Chondrocyte (in vitro differentiated cells): ENCODE measurements at regions not wholly inside any gene's neighbourhood (a gene's known extent, or its start where the extent isn't known, plus 50 kb on each side); places are given as distances from the start of the nearest gene placed in this dataset.

Experiments used
- DNase-seq: peaks from one replicate; pipeline ENCODE4 v3.0.0; 2021; ENCODE audit warnings: mixed read lengths, low spot score
- H3K27ac Mint-ChIP-seq: one replicate; pipeline ENCODE4 v1.8.0; 2021; ENCODE audit warnings: mild to moderate bottlenecking, moderate library complexity, mixed read lengths; ENCODE audit not compliant: unreplicated experiment
- H3K27me3 Mint-ChIP-seq: 2 replicates; pipeline ENCODE4 v1.8.0; 2021; ENCODE audit warnings: low read depth, mixed read lengths
- H3K36me3 Mint-ChIP-seq: 2 replicates; pipeline ENCODE4 v1.8.0; 2021; ENCODE audit warnings: low read depth, mixed read lengths
- H3K4me1 Mint-ChIP-seq: 2 replicates; pipeline ENCODE4 v1.8.0; 2021; ENCODE audit warnings: low read depth, mild to moderate bottlenecking, mixed read lengths
- H3K4me3 Mint-ChIP-seq: one replicate; pipeline ENCODE4 v1.8.0; 2021; ENCODE audit warnings: mild to moderate bottlenecking, moderate library complexity, mixed read lengths; ENCODE audit not compliant: unreplicated experiment
- H3K9me3 Mint-ChIP-seq: 2 replicates; pipeline ENCODE4 v1.8.0; 2021; ENCODE audit warnings: low read depth, mixed read lengths
- CTCF ChIP-seq: fragments of 200-600 bp; sonication (generic); IDR thresholded peaks from 2 replicates; pipeline ENCODE4 v1.5.0; 2021; ENCODE audit warnings: antibody characterized with exemption, mild to moderate bottlenecking, moderate library complexity

- no peak for DNase-seq
- TF ChIP-seq CTCF, result no peak
- no peaks in the 10 kb centered on the region for H3K36me3 Mint-ChIP-seq
- H3K4me3 Mint-ChIP-seq, result no peak overlapping the region
- peaks cover 2% of the 10 kb centered on the region for H3K27me3 Mint-ChIP-seq
- H3K27ac Mint-ChIP-seq, result no peak overlapping the region
- H3K4me1 Mint-ChIP-seq, result no peaks in the 10 kb centered on the region
- no peaks in the 10 kb centered on the region for H3K9me3 Mint-ChIP-seq
These were observed 1007.6 kb downstream of the ANKRD7 start for GRCh38 chr7:119232091-119232490.

GRCh38 chr7:119233015-119233414 is 1008.5 kb downstream of the ANKRD7 start:
- Mint-ChIP-seq H3K9me3 (no peaks in the 10 kb centered on the region), H3K27ac (no peak overlapping the region), H3K36me3 (no peaks in the 10 kb centered on the region), H3K27me3 (peaks cover 2% of the 10 kb centered on the region), H3K4me1 (no peaks in the 10 kb centered on the region), H3K4me3 (no peak overlapping the region)
- DNase-seq, result no peak
- TF ChIP-seq CTCF, result no peak

GRCh38 chr7:119252962-119253361 is 1020.0 kb upstream of the KCND2 start:
- H3K27me3 Mint-ChIP-seq, result peaks cover 10% of the 10 kb centered on the region
- no peaks in the 10 kb centered on the region for H3K9me3 Mint-ChIP-seq
- no peak for DNase-seq
- TF ChIP-seq CTCF, result no peak
- H3K27ac Mint-ChIP-seq, result no peak overlapping the region
- H3K36me3 Mint-ChIP-seq, result no peaks in the 10 kb centered on the region
- no peak overlapping the region for H3K4me3 Mint-ChIP-seq
- no peaks in the 10 kb centered on the region for H3K4me1 Mint-ChIP-seq

- H3K27ac Mint-ChIP-seq, result no peak overlapping the region
- H3K36me3 Mint-ChIP-seq, result no peaks in the 10 kb centered on the region
- H3K9me3 Mint-ChIP-seq, result no peaks in the 10 kb centered on the region
- no peak overlapping the region for H3K4me3 Mint-ChIP-seq
- DNase-seq, result no peak
- TF ChIP-seq CTCF, result no peak
- peaks cover 10% of the 10 kb centered on the region for H3K27me3 Mint-ChIP-seq
- no peaks in the 10 kb centered on the region for H3K4me1 Mint-ChIP-seq
These were observed 1018.2 kb upstream of the KCND2 start for GRCh38 chr7:119254742-119255141.

- Mint-ChIP-seq H3K4me3 (no peak overlapping the region), H3K27me3 (peaks cover 11% of the 10 kb centered on the region), H3K9me3 (no peaks in the 10 kb centered on the region), H3K27ac (no peak overlapping the region), H3K4me1 (no peaks in the 10 kb centered on the region), H3K36me3 (no peaks in the 10 kb centered on the region)
- DNase-seq, result no peak
- no peak for TF ChIP-seq CTCF
These were observed 1017.0 kb upstream of the KCND2 start for GRCh38 chr7:119256001-119256400.
